CD4-positive, alpha-beta T cell (primary cell): ENCODE measurements at regions not wholly inside any gene's neighbourhood (a gene's known extent, or its start where the extent isn't known, plus 50 kb on each side); places are given as distances from the start of the nearest gene placed in this dataset.
A peak's percentile ranks its signal among the peaks of the same experiment; 100 is the strongest.

Source experiments
- ATAC-seq: fragments of 200-7000 bp; cut with Tn5 transposase; one replicate; pipeline ENCODE4 v1.10.0; 2022; ENCODE audit warnings: mild to moderate bottlenecking; ENCODE audit not compliant: poor library complexity
- CTCF ChIA-PET: fragments of 350-600 bp; sonication (Branson Sonifier 250); formaldehyde crosslinking; loops from one replicate; lab custom pipeline; 2021; ENCODE audit warnings: antibody characterized with exemption, inconsistent platforms; lab: Charles Lee
- POLR2A ChIA-PET: fragments of 350-600 bp; sonication (Branson Sonifier 250); formaldehyde crosslinking; loops from one replicate; lab custom pipeline; 2021; ENCODE audit warnings: antibody characterized with exemption, inconsistent platforms; lab: Charles Lee
- DNase-seq, 14 experiments: peaks; one replicate each; pipeline ENCODE4 v3.0.0-alpha.2; 2013 to 2020; ENCODE audit warnings: mixed read lengths in 2 of 14
- H3K27ac ChIP-seq, 2 donors: one replicate each; pipeline versions ENCODE4 v1.5.1 to v1.7.0; 2013; ENCODE audit warnings: low read length in 2 of 2, low read depth in 1 of 2, mild to moderate bottlenecking in 1 of 2
- H3K27me3 ChIP-seq, 2 experiments: 1 replicate in 1 of 2; 2 replicates in 1 of 2; pipeline versions ENCODE4 v1.6.1 to v1.7.0; 2013; ENCODE audit warnings: low read length in 2 of 2, control low read depth in 1 of 2, mild to moderate bottlenecking in 1 of 2, moderate library complexity in 1 of 2; ENCODE audit not compliant: insufficient read depth in 2 of 2, control insufficient read depth in 1 of 2
- H3K36me3 ChIP-seq: one replicate; pipeline ENCODE4 v1.6.1; 2013; ENCODE audit warnings: low read length, control low read depth; ENCODE audit not compliant: insufficient read depth
- H3K4me1 ChIP-seq: one replicate; pipeline ENCODE4 v1.6.1; 2013; ENCODE audit warnings: low read length, control low read depth; ENCODE audit not compliant: insufficient read depth
- H3K4me3 ChIP-seq: one replicate; pipeline ENCODE4 v1.5.1; 2013; ENCODE audit warnings: mild to moderate bottlenecking, low read length, moderate library complexity
- H3K9me3 ChIP-seq, 2 experiments: 1 replicate in 1 of 2; 2 replicates in 1 of 2; pipeline versions ENCODE4 v1.6.1 to v1.7.0; 2013; ENCODE audit warnings: low read length in 2 of 2, mild to moderate bottlenecking in 2 of 2, control low read depth in 1 of 2, moderate library complexity in 1 of 2; ENCODE audit not compliant: control insufficient read depth in 1 of 2, insufficient read depth in 1 of 2
- H3K27ac Mint-ChIP-seq: one replicate; pipeline ENCODE4 v1.8.0; 2020; ENCODE audit warnings: mixed read lengths
- H3K27me3 Mint-ChIP-seq: one replicate; pipeline ENCODE4 v1.8.0; 2021; ENCODE audit warnings: mixed read lengths
- H3K36me3 Mint-ChIP-seq: one replicate; pipeline ENCODE4 v1.8.0; 2021; ENCODE audit warnings: low read depth, mixed read lengths
- H3K4me1 Mint-ChIP-seq: one replicate; pipeline ENCODE4 v1.8.0; 2021; ENCODE audit warnings: low read depth, mixed read lengths
- H3K4me3 Mint-ChIP-seq: one replicate; pipeline ENCODE4 v1.8.0; 2020; ENCODE audit warnings: mild to moderate bottlenecking, mixed read lengths
- H3K9me3 Mint-ChIP-seq: one replicate; pipeline ENCODE4 v1.8.0; 2020; ENCODE audit warnings: mixed read lengths
- intact Hi-C, 2 experiments: fragments of 100-400 bp; cut with DNase I in 1 of 2; cut with micrococcal nuclease in 1 of 2; formaldehyde crosslinking; loops; one replicate each; pipeline versions ENCODE4 v1.15.1 to v1.9.0; 2023 to 2025; cut with DNase I, micrococcal nuclease
- TF ChIP-seq, protein P1 (sequence below): fragments of 200-600 bp; IDR thresholded peaks from one replicate; pipeline ENCODE4 v1.8.0; 2022; ENCODE audit warnings: antibody characterized with exemption, mild to moderate bottlenecking

DNA sequence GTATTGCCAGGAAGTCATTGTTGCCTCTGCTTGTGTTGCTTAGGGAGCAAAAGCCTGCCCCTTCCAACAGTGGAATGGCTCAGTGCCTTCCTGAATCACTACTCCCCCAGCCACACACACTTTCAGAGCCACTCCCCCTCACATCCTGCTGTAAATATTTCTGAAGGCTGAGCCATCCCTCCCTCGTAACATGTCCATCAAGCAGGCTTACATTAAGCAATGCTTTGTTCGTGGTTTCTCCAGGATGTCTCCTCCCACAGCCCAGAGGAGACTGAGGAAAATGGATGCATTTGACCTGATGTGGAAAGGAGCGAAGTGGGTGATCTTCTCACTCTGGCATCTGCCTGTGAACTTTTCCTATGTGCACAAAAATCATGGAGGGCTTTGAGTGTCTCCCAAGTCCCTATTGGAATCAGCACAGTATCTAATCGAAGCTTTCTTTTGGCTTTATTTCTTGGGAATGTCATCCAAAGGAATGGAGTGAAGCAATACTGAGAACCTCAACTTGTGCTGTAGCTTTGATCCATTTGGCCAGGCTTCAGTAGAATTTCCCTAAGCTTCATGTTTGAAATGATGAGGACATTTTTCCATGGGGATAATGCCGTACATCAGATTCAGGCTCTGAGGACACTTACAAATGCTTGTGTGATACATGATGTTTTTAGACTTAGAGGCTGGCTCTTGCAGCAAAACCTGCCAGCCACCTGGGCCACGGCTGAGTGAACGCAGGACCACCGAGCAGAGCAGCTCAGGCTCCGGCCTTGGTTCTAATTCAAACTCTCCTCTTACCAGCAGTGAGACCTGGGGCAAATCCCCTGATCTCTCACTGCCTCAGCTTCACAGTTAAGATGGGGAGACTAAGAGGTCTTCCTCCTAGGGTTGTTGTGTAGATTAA, 389.1 kb downstream of the ENC1 start:
- Histone ChIP-seq H3K4me3 (no peak overlapping the region), H3K27ac (no peak overlapping the region), H3K4me1 (no peaks in the 10 kb centered on the region), H3K9me3 (no peaks in the 10 kb centered on the region), H3K27me3 (no peaks in the 10 kb centered on the region), H3K36me3 (no peaks in the 10 kb centered on the region)
- Mint-ChIP-seq H3K36me3 (no peaks in the 10 kb centered on the region), H3K4me1 (no peaks in the 10 kb centered on the region), H3K4me3 (no peak overlapping the region), H3K27me3 (peaks cover 24% of the 10 kb centered on the region), H3K27ac (no peak overlapping the region), H3K9me3 (no peaks in the 10 kb centered on the region)
- TF ChIP-seq, protein P1, sequence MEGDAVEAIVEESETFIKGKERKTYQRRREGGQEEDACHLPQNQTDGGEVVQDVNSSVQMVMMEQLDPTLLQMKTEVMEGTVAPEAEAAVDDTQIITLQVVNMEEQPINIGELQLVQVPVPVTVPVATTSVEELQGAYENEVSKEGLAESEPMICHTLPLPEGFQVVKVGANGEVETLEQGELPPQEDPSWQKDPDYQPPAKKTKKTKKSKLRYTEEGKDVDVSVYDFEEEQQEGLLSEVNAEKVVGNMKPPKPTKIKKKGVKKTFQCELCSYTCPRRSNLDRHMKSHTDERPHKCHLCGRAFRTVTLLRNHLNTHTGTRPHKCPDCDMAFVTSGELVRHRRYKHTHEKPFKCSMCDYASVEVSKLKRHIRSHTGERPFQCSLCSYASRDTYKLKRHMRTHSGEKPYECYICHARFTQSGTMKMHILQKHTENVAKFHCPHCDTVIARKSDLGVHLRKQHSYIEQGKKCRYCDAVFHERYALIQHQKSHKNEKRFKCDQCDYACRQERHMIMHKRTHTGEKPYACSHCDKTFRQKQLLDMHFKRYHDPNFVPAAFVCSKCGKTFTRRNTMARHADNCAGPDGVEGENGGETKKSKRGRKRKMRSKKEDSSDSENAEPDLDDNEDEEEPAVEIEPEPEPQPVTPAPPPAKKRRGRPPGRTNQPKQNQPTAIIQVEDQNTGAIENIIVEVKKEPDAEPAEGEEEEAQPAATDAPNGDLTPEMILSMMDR, result no peak
- ATAC-seq (no peak), DNase-seq (peak in 1 of 14 experiments; percentile 20)
- CTCF ChIA-PET, result no interaction called here
- intact Hi-C loops, result no loop called here
- POLR2A ChIA-PET, result no interaction called here

DNA sequence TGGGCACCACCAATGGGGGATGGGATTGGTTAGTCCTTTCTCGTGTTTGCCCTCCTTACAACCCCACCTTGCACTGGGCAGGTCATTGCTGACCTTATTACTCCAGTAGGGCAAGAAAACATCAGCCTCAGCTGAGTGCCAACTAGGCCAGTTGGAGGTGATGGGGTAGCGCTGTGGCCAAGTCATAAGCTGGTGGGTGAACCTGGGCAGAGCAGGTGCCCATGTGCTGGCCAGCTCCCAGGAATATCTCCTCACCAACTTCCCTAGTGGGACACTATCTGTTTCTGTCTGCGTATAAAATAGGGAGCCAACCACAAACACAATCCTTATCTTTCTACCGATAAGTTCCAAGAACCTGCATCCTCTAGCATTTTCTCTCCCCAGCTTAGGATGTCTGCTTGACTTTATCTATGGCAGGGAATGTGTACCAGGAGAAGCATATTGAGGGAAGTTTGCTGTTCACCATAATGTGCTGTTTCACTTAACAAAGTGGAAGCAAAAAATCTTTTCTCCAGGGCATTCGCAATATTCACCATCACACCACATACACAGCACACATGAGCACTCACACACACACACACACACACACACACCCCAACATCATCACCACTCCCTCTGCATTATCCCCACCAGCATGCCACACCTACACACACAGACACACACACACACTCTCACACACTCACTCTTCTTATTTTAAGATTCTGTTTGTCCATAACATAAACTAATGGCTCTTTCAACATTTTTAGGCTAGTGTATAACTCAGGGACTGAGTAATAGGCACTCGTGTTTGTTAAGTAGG, 390.0 kb downstream of the ENC1 start:
- ATAC-seq (no peak), DNase-seq (no peak)
- intact Hi-C loops, result no loop called here
- Histone ChIP-seq H3K27ac (no peak overlapping the region), H3K9me3 (no peaks in the 10 kb centered on the region), H3K36me3 (no peaks in the 10 kb centered on the region), H3K4me3 (no peak overlapping the region), H3K27me3 (no peaks in the 10 kb centered on the region), H3K4me1 (no peaks in the 10 kb centered on the region)
- H3K36me3 Mint-ChIP-seq, result no peaks in the 10 kb centered on the region
- POLR2A ChIA-PET, result no interaction called here
- H3K27me3 Mint-ChIP-seq, result peaks cover 24% of the 10 kb centered on the region
- H3K9me3 Mint-ChIP-seq, result no peaks in the 10 kb centered on the region
- no peak overlapping the region for H3K27ac Mint-ChIP-seq
- H3K4me1 Mint-ChIP-seq, result no peaks in the 10 kb centered on the region
- H3K4me3 Mint-ChIP-seq, result no peak overlapping the region
- CTCF ChIA-PET, result no interaction called here
- TF ChIP-seq, protein P1, result no peak

DNA sequence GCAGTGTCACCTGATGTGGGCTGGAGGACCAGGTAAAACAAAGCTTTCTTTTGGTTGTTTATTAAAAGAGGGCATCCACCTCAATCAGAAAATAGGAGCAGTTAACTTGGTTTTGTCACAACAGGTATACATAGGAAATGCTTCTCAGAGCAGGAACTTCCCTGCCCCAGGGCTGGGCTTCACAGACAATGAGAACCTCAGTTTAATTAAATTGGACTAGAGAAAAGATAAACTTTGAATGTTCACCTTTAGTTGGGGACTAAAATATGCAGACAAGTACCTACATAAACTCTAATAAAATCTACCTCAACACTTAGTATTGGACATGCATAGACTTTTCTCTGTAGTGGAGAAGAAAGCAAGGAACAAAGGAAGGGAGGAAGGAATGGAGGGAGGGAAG, 392.0 kb downstream of the ENC1 start:
- ATAC-seq (no peak), DNase-seq (no peak)
- CTCF ChIA-PET, result no interaction called here
- H3K27me3 ChIP-seq, result no peaks in the 10 kb centered on the region
- H3K9me3 Mint-ChIP-seq, result no peaks in the 10 kb centered on the region
- H3K27me3 Mint-ChIP-seq, result peaks cover 18% of the 10 kb centered on the region
- H3K4me3 ChIP-seq, result no peak overlapping the region
- no peaks in the 10 kb centered on the region for H3K4me1 Mint-ChIP-seq
- H3K27ac ChIP-seq, result no peak overlapping the region
- no peaks in the 10 kb centered on the region for H3K36me3 ChIP-seq
- H3K4me3 Mint-ChIP-seq, result no peak overlapping the region
- H3K36me3 Mint-ChIP-seq, result no peaks in the 10 kb centered on the region
- POLR2A ChIA-PET, result no interaction called here
- no peak overlapping the region for H3K27ac Mint-ChIP-seq
- intact Hi-C loops, result no loop called here
- H3K4me1 ChIP-seq, result no peaks in the 10 kb centered on the region
- no peaks in the 10 kb centered on the region for H3K9me3 ChIP-seq
- TF ChIP-seq, protein P1, result no peak
